IPS-18c (cell line): ENCODE measurements at regions not wholly inside any gene's neighbourhood (a gene's known extent, or its start where the extent isn't known, plus 50 kb on each side); places are given as distances from the start of the nearest gene placed in this dataset.

Experiments
- H3K4me3 ChIP-seq: 2 replicates; pipeline ENCODE4 v1.7.0; 2013; ENCODE audit warnings: low read depth, mild to moderate bottlenecking, low read length, moderate library complexity; ENCODE audit not compliant: insufficient read depth
- H3K9me3 ChIP-seq: one replicate; pipeline ENCODE4 v1.6.1; 2013; ENCODE audit warnings: mild to moderate bottlenecking, low read length, moderate library complexity; ENCODE audit not compliant: control insufficient read depth, insufficient read depth

DNA sequence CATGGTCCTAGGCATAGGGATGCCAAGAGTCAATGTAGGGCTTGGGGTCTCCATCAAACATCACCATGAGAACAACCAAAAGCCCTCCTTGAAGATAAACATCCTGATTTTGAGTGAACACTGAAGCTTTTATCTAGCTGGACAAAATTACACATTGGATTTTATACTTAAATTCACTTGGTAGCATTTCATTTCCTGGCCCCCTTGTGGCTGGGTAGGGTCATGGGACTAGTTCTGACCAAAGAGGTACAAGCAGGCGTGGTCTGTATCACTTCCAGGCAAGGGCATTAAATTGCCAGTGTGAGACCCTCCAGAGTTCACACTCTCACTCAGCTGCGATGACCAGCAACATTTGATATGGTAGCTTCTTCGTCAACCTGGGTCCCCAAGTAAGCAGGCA lies 320.3 kb downstream of the ACTL7B start:
- no peak overlapping the region for H3K4me3 ChIP-seq
- H3K9me3 ChIP-seq, result peaks cover 2% of the 10 kb centered on the region

GRCh38 chr9:108534741-108535140 lies 321.0 kb downstream of the ACTL7B start:
- Histone ChIP-seq H3K9me3 (peaks cover 2% of the 10 kb centered on the region), H3K4me3 (no peak overlapping the region)

DNA sequence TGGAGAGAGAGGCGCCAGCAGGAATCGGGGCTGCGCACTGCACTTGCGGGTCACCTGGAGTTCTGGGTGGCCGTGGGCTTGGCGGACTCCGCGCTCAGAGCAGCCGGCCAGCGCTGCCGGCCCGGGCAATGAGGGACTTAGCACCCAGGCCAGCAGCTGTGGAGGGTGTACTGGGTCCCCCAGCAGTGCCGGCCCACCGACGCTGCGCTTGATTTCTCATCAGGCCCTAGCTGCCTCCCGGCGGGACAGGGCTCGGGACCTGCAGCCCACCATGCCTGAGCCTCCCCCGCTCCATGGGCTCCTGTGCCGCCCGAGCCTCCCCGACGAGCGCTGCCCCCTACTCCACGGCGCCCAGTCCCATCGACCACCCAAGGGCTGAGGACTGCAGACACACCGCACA lies 325.6 kb downstream of the ACTL7B start:
- no peaks in the 10 kb centered on the region for H3K9me3 ChIP-seq
- no peak overlapping the region for H3K4me3 ChIP-seq

DNA sequence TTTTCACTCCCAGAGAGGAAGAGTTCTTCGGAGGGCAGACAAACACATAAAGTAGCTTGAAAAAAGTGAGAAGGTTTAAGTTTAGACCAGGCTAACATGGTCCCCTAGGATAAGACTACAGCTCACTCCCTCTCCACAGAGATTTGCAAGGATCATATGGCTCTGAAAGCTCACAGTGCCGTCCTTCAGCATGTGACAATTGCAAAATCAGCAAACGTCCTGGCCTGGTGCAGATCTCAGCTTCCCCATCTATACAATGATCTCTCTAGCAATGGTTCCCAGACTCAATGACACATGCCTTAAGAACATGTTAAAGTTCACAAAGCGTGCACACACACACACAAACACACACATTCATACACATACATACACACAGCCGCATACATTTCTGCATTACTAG lies 327.6 kb downstream of the ACTL7B start:
- no peak overlapping the region for H3K4me3 ChIP-seq
- H3K9me3 ChIP-seq, result no peaks in the 10 kb centered on the region

DNA sequence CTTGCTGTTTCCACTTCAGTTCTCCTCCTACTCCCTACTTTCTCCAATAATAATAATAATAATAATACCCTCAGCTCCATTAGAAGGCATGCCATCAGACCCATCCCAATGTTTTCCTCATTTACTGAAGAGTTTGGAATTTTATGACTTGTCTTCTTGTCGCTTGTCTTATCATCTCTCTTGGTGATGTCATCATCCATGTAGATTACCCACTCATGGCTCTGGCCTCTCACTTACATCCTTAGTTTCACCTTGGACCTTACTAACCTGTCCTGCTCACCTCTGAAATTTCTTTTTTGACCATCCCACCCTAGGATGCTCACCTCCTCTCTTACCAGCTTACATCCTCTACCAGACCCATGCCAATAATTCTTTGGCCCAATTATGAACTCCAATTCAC lies 329.3 kb downstream of the ACTL7B start:
- Histone ChIP-seq H3K4me3 (no peak overlapping the region), H3K9me3 (no peaks in the 10 kb centered on the region)

- no peaks in the 10 kb centered on the region for H3K9me3 ChIP-seq
- H3K4me3 ChIP-seq, result no peak overlapping the region
Observed at GRCh38 chr9:108525186-108525585, 330.6 kb downstream of the ACTL7B start.

- Histone ChIP-seq H3K4me3 (no peak overlapping the region), H3K9me3 (peaks cover 2% of the 10 kb centered on the region)
Observed at GRCh38 chr9:108521063-108521590, 334.7 kb downstream of the ACTL7B start.

- Histone ChIP-seq H3K9me3 (peaks cover 2% of the 10 kb centered on the region), H3K4me3 (no peak overlapping the region)
Observed at GRCh38 chr9:108519437-108519836, 336.3 kb downstream of the ACTL7B start.

DNA sequence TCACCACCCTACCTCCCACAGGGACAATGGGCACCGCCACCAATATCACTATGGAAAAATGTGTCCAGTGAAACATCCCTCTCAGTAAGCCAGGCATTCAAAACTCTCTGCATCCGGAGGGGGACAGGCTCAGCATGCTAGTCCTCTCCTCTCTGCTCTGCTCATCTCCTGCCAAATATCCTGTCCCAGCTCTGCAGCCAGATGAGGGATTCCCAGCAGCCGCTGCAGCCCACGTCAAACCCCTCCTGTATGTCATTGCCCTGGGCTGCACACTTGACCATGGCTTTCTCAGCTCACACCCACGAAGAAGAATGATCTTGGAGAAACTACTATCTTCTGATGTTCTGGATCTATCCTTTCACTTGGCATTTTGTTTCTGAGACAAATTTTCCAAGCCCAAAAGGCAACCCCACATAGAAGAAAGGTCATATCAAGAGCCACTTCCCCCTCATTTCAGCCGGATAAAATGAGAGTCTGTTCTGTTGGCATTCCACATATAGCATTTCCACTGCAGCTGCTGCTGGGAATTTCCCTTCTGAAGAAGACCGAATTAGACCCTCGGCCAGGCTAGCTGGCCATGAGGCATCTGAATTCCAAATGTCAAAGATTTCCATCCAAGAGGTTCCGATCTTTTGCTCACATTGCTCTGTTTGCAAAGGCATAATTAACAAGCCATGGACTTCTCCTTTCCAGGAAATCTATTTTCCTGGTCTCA lies 338.0 kb downstream of the ACTL7B start:
- Histone ChIP-seq H3K4me3 (no peak overlapping the region), H3K9me3 (peaks cover 2% of the 10 kb centered on the region)

DNA sequence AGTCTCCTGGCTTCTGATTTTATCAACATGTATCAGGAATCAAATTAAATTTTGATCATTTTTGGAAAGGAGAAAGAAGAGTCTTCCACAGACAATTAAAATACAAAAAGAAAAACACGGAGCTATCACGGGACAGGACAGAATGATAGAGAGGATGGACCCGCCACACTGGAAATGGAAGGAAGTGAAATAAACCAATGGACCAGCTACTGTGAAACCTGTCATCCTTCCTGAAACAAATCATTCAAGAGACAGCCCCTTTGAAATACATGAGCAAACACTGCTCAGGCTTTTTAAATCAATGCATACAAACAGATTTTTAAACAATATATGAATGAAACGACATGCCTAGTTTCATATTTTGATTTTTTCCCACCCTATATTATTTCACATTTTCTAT lies 339.4 kb downstream of the ACTL7B start:
- no peak overlapping the region for H3K4me3 ChIP-seq
- peaks cover 2% of the 10 kb centered on the region for H3K9me3 ChIP-seq

DNA sequence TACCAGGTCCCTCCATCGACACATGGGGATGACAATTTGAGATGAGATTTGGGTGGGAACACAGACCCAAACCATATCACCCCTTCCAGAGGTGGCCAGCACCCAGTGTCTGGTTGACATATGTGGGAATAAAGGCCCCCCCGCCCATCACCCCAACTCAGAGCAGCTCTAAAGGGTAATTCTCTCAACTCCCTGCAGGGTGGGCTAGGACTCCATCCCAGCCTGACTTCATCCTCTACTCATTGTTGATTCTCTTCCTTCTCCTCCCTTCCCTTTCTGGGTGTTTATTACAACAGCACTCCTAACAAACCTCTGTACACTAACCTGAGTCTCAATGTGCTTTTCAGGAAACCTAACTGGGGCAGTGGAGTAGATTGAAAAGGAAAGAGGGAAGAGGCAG lies 339.9 kb downstream of the ACTL7B start:
- Histone ChIP-seq H3K9me3 (peaks cover 2% of the 10 kb centered on the region), H3K4me3 (no peak overlapping the region)

- Histone ChIP-seq H3K4me3 (no peak overlapping the region), H3K9me3 (no peaks in the 10 kb centered on the region)
Observed at GRCh38 chr9:108512426-108513173, 343.2 kb downstream of the ACTL7B start.

DNA sequence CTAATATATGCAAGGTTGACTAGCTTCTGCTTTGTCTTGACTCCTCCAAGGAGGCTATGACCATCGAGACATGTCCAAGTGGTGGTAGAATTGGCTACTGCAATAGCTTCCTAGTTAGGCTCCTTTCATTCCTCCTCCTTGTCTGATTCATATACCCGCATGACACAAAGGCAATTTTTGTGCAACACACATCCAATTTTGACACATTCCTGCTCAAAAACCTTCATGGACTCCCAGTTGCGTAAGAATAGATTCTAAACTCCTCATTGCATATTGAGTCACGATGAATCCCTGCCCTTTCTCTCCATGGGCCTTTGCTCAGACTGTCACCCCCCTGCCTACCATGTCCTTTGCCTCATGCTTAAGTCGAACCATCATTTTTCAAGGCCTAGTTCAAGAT lies 344.5 kb downstream of the ACTL7B start:
- Histone ChIP-seq H3K9me3 (no peaks in the 10 kb centered on the region), H3K4me3 (no peak overlapping the region)

DNA sequence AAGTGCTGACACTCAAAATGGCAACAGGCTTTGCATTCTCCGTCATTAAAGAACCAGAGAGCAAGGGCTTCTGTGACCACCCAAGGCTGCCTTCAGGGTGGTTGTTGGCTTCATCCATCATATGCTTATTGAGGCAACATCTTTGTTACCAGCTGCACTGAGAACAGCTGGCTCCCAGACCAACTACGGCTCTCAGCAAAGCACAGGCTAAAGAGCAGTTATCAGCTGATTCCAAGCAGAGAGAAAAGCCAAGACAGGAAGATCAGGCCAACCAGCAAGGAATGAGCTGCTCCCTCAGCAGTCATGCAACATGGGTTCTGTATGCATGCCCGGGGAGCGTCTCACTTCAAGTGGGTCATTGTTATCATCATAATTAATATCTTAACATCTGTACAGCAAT lies 358.9 kb downstream of the ACTL7B start:
- Histone ChIP-seq H3K9me3 (peaks cover 13% of the 10 kb centered on the region), H3K4me3 (no peak overlapping the region)

DNA sequence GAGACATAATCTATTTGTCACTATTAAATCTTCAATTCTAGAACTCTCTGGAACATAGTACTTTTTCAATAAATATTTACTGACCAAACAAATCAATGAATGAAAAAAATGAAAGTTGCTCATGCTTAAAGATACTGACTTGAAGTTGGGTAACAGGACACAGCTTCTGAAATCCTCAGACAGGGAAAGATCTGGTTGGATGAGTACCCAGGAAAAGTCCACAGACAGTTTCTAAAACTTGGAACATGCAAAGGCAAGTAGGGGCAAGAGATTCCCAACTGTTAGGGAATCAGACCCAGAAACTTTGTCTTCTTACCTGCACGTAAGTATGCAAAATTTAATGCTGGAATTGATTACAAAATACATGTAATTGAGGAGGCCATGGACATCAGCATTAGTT lies 366.2 kb downstream of the ACTL7B start:
- H3K9me3 ChIP-seq, result peaks cover 8% of the 10 kb centered on the region
- H3K4me3 ChIP-seq, result no peak overlapping the region

GRCh38 chr9:108486831-108487230 lies 369.0 kb downstream of the ACTL7B start:
- Histone ChIP-seq H3K9me3 (peaks cover 4% of the 10 kb centered on the region), H3K4me3 (no peak overlapping the region)

- Histone ChIP-seq H3K9me3 (peaks cover 4% of the 10 kb centered on the region), H3K4me3 (no peak overlapping the region)
Observed at GRCh38 chr9:108484468-108484867, 371.3 kb downstream of the ACTL7B start.

- no peak overlapping the region for H3K4me3 ChIP-seq
- H3K9me3 ChIP-seq, result peaks cover 2% of the 10 kb centered on the region
Observed at GRCh38 chr9:108483676-108484075, 372.1 kb downstream of the ACTL7B start.
